Brain microvascular endothelial cell (primary cell): ENCODE measurements at regions not wholly inside any gene's neighbourhood (a gene's known extent, or its start where the extent isn't known, plus 50 kb on each side); places are given as distances from the start of the nearest gene placed in this dataset.

ENCODE experiments used
- DNase-seq: peaks from one replicate; pipeline ENCODE4 v3.0.0-alpha.2; 2020
- H3K27ac ChIP-seq: fragments of 250-450 bp; sonication (Bioruptor Pico); 2 replicates; pipeline ENCODE4 v1.5.1; 2020; ENCODE audit warnings: mild to moderate bottlenecking, moderate library complexity
- H3K27me3 ChIP-seq: fragments of 250-450 bp; sonication (Bioruptor Pico); replicated peaks from 2 replicates; pipeline ENCODE4 v1.5.1; 2020; ENCODE audit warnings: mild to moderate bottlenecking
- H3K36me3 ChIP-seq: fragments of 250-450 bp; sonication (Bioruptor Pico); replicated peaks from 2 replicates; pipeline ENCODE4 v1.5.1; 2020; ENCODE audit warnings: mild to moderate bottlenecking
- H3K4me3 ChIP-seq: 2 replicates; pipeline ENCODE4 v1.5.1; 2011; ENCODE audit warnings: low read depth, mild to moderate bottlenecking, control low read depth, low read length, moderate library complexity
- CTCF ChIP-seq: IDR thresholded peaks from 2 replicates; pipeline ENCODE4 v1.5.1; 2011; ENCODE audit warnings: low read depth, mild to moderate bottlenecking, moderate library complexity, low read length, control low read depth, inconsistent platforms; ENCODE audit errors: missing control alignments
- in situ Hi-C: cut with HindIII; loops from 2 replicates; pipeline ENCODE4 v1.10.0; 2017; ENCODE audit warnings: low sequenced_read_pairs, low pct_ligation_motif_present

GRCh38 chr5:60403343-60404006, 296.5 kb downstream of the DEPDC1B start:
- TF ChIP-seq CTCF, result no peak
- H3K27ac ChIP-seq, result no peak overlapping the region
- no peaks in the 10 kb centered on the region for H3K36me3 ChIP-seq
- no peak for DNase-seq
- no peak overlapping the region for H3K4me3 ChIP-seq
- in situ Hi-C loops, result no loop called here
- H3K27me3 ChIP-seq, result no peaks in the 10 kb centered on the region

DNA sequence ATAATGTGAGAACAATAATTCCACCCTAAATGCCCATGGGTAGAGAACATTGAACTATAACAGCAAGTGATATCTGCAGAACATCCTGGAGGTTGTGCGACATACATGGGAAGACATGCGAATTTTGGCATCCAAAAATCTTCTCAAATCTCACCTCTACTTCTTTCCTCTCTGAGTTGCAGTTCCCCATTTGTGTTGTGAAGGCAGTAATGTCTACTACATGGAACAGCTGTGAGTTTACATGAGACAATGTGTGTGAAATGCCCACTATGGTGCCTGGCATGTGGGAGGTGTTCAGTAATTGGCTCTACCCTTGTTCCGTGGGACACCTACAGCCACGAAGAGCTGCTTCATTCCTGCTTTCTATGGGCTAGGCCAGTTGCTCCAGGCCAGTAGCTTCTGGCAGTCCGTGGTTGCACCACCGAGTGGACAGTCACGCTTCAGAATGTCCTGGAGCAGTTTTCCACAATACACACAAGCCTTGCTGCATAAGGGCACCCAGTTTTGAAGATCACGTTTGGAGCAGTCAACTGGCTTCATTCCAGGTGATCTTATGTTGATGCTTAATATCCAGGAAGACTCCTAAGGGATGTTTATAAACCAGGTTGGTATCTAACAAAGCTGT, 297.7 kb downstream of the DEPDC1B start:
- in situ Hi-C loops, result no loop called here
- DNase-seq, result no peak
- TF ChIP-seq CTCF, result no peak
- Histone ChIP-seq H3K27me3 (no peaks in the 10 kb centered on the region), H3K27ac (no peak overlapping the region), H3K4me3 (no peak overlapping the region), H3K36me3 (no peaks in the 10 kb centered on the region)

DNA sequence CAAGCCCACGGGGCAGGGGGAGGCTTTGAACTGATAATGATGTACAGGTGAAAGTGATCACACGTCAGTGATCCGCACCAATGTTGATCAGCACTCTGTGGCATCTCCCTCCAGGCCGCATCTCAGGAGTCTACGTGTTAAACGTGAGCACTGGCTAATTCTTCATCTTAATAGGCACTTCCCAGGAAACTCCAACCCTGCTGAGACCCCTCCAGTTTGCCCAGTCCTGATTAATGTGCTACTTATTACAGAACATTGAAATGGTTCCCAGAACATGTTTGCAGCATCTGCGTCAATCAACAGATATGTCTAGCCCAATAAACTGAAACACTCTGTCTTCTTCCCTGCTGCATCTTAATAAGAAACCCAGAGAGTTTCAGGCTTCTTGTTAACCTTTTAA, 298.4 kb downstream of the DEPDC1B start:
- in situ Hi-C loops, result no loop called here

GRCh38 chr5:60399507-60399906, 300.5 kb downstream of the DEPDC1B start:
- in situ Hi-C loops, result no loop called here

More for the DNA sequence above, 298.4 kb downstream of the DEPDC1B start:
- no peaks in the 10 kb centered on the region for H3K27me3 ChIP-seq
- no peaks in the 10 kb centered on the region for H3K36me3 ChIP-seq
- H3K27ac ChIP-seq, result no peak overlapping the region
- TF ChIP-seq CTCF, result no peak
- H3K4me3 ChIP-seq, result no peak overlapping the region
- DNase-seq, result no peak

GRCh38 chr5:60395712-60396329, 304.1 kb downstream of the DEPDC1B start:
- no peak for DNase-seq
- Histone ChIP-seq H3K36me3 (no peaks in the 10 kb centered on the region), H3K4me3 (no peak overlapping the region), H3K27me3 (no peaks in the 10 kb centered on the region), H3K27ac (no peak overlapping the region)
- in situ Hi-C loops, result no loop called here
- TF ChIP-seq CTCF, result peak; percentile 39

More at GRCh38 chr5:60399507-60399906, 300.5 kb downstream of the DEPDC1B start:
- no peaks in the 10 kb centered on the region for H3K27me3 ChIP-seq
- no peaks in the 10 kb centered on the region for H3K36me3 ChIP-seq
- H3K27ac ChIP-seq, result no peak overlapping the region
- no peak for DNase-seq
- no peak overlapping the region for H3K4me3 ChIP-seq
- no peak for TF ChIP-seq CTCF

DNA sequence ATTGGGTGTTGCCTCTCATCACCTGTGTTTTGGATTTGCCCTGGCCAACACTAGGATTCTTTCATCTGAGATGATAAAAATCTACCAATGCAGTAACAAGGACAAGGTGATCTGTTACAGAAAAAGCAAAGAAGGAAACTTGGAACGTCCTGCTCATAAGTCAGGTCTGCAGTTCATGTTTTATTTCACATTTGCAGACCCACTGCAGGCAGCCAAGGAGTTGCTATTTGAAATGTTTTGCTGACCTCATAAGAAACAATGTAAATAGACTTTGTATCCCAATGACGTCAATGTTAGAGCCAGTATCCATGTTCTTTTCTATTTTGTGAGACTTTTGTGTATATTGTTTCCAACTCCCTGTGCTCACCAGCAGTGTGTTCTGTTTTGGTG, 312.9 kb downstream of the DEPDC1B start:
- in situ Hi-C loops, result no loop called here

More for the DNA sequence above, 312.9 kb downstream of the DEPDC1B start:
- TF ChIP-seq CTCF, result no peak
- no peak for DNase-seq
- no peaks in the 10 kb centered on the region for H3K36me3 ChIP-seq
- H3K27me3 ChIP-seq, result no peaks in the 10 kb centered on the region
- H3K4me3 ChIP-seq, result no peak overlapping the region
- no peak overlapping the region for H3K27ac ChIP-seq
